ENCODE measurements at regions not wholly inside any gene's neighbourhood (a gene's known extent, or its start where the extent isn't known, plus 50 kb on each side); places are given as distances from the start of the nearest gene placed in this dataset.

- DNase-seq, result no peak
Observed at GRCh38 chr2:156164091-156164720, 168.3 kb downstream of the NR4A2 start.

- DNase-seq, result no peak
Observed at GRCh38 chr2:156158808-156159207, 173.7 kb downstream of the NR4A2 start.

GRCh38 chr2:156157670-156158069 is 174.9 kb downstream of the NR4A2 start:
- no peak for DNase-seq

GRCh38 chr2:156156580-156156979 is 175.9 kb downstream of the NR4A2 start:
- DNase-seq, result no peak

- DNase-seq, result no peak
Observed at GRCh38 chr2:156155319-156155718, 177.2 kb downstream of the NR4A2 start.

- no peak for DNase-seq
Observed at GRCh38 chr2:156151351-156151750, 181.2 kb downstream of the NR4A2 start.

GRCh38 chr2:156147594-156148330 is 184.8 kb downstream of the NR4A2 start:
- no peak for DNase-seq

- no peak for DNase-seq
Observed at GRCh38 chr2:156145976-156146375, 186.5 kb downstream of the NR4A2 start.

- DNase-seq, result no peak
Observed at GRCh38 chr2:156145469-156145868, 187.1 kb downstream of the NR4A2 start.

GRCh38 chr2:156136566-156136965 is 196.0 kb downstream of the NR4A2 start:
- no peak for DNase-seq

GRCh38 chr2:156134887-156135286 is 197.6 kb downstream of the NR4A2 start:
- no peak for DNase-seq

- no peak for DNase-seq
Observed at GRCh38 chr2:156132941-156133340, 199.6 kb downstream of the NR4A2 start.

- no peak for DNase-seq
Observed at GRCh38 chr2:156132130-156132529, 200.4 kb downstream of the NR4A2 start.

GRCh38 chr2:156129227-156129626 is 203.3 kb downstream of the NR4A2 start:
- no peak for DNase-seq

GRCh38 chr2:156125018-156125417 is 207.5 kb downstream of the NR4A2 start:
- no peak for DNase-seq

GRCh38 chr2:156124458-156124857 is 208.1 kb downstream of the NR4A2 start:
- no peak for DNase-seq

- no peak for DNase-seq
Observed at GRCh38 chr2:156118753-156119416, 213.6 kb downstream of the NR4A2 start.

GRCh38 chr2:156116113-156116512 is 216.4 kb downstream of the NR4A2 start:
- no peak for DNase-seq

- DNase-seq, result no peak
Observed at GRCh38 chr2:156115338-156115737, 217.2 kb downstream of the NR4A2 start.

GRCh38 chr2:156112323-156112722 is 220.2 kb downstream of the NR4A2 start:
- DNase-seq, result no peak

GRCh38 chr2:156110890-156111289 is 221.6 kb downstream of the NR4A2 start:
- DNase-seq, result no peak

- DNase-seq, result no peak
Observed at GRCh38 chr2:156099382-156099781, 233.1 kb downstream of the NR4A2 start.

- no peak for DNase-seq
Observed at GRCh38 chr2:156098506-156098905, 234.0 kb downstream of the NR4A2 start.

GRCh38 chr2:156088587-156088986 is 243.9 kb downstream of the NR4A2 start:
- no peak for DNase-seq
